CD14-positive monocyte (primary cell): ENCODE measurements at regions not wholly inside any gene's neighbourhood (a gene's known extent, or its start where the extent isn't known, plus 50 kb on each side); places are given as distances from the start of the nearest gene placed in this dataset.

Experiments used
- DNase-seq, 3 donors: peaks; one replicate each; pipeline ENCODE4 v3.0.0-alpha.2; 2011 to 2022
- H2AFZ ChIP-seq: 2 replicates; pipeline ENCODE4 v1.6.0; 2012; ENCODE audit warnings: mild to moderate bottlenecking, low read depth, low read length, inconsistent platforms; ENCODE audit not compliant: insufficient read depth, poor library complexity, severe bottlenecking
- H3K27ac ChIP-seq, 2 donors: 1 replicate in 1 of 2; 2 replicates in 1 of 2; pipeline ENCODE4 v1.5.1; 2012 to 2013; ENCODE audit warnings: low read length in 2 of 2, control low read depth in 1 of 2, inconsistent platforms in 1 of 2, low read depth in 1 of 2, mild to moderate bottlenecking in 1 of 2
- H3K27me3 ChIP-seq, 2 donors: one replicate each; pipeline versions ENCODE4 v1.6.0 to v1.6.1; 2011 to 2013; ENCODE audit warnings: low read length in 2 of 2; ENCODE audit not compliant: control insufficient read depth in 2 of 2, insufficient read depth in 2 of 2
- H3K36me3 ChIP-seq, 2 donors: replicated peaks in 1 of 2; 1 replicate in 1 of 2; 2 replicates in 1 of 2; pipeline versions ENCODE4 v1.5.1 to v1.6.1; 2012 to 2013; ENCODE audit warnings: low read length in 2 of 2, control low read depth in 1 of 2, inconsistent platforms in 1 of 2, mild to moderate bottlenecking in 1 of 2; ENCODE audit not compliant: insufficient read depth in 2 of 2, control insufficient read depth in 1 of 2
- H3K4me1 ChIP-seq, 2 donors: 1 replicate in 1 of 2; 2 replicates in 1 of 2; pipeline versions ENCODE4 v1.5.1 to v1.6.1; 2012 to 2013; ENCODE audit warnings: low read length in 2 of 2, control low read depth in 1 of 2, inconsistent platforms in 1 of 2, mild to moderate bottlenecking in 1 of 2, moderate library complexity in 1 of 2; ENCODE audit not compliant: insufficient read depth in 2 of 2, control insufficient read depth in 1 of 2
- H3K4me2 ChIP-seq: replicated peaks from 2 replicates; pipeline ENCODE3; 2012; ENCODE audit warnings: low read length, moderate library complexity, mild to moderate bottlenecking; ENCODE audit not compliant: poor library complexity, severe bottlenecking; ENCODE audit errors: extremely low read depth
- H3K4me3 ChIP-seq, 3 experiments: fragments of 200-600 bp in 1 of 3; sonication (generic) in 1 of 3; replicated peaks in 1 of 3; 1 replicate in 2 of 3; 2 replicates in 1 of 3; pipeline ENCODE4 v1.5.1; 2011 to 2013; ENCODE audit warnings: low read length in 3 of 3, mild to moderate bottlenecking in 3 of 3, control low read depth in 2 of 3, low read depth in 2 of 3, inconsistent platforms in 1 of 3, moderate library complexity in 1 of 3
- H3K79me2 ChIP-seq: 2 replicates; pipeline ENCODE4 v1.6.0; 2012; ENCODE audit warnings: mild to moderate bottlenecking, control low read depth, inconsistent platforms, low read length, moderate library complexity; ENCODE audit not compliant: insufficient read depth
- H3K9ac ChIP-seq: 2 replicates; pipeline ENCODE4 v1.6.0; 2017; ENCODE audit warnings: low read length, mild to moderate bottlenecking; ENCODE audit not compliant: insufficient read depth, poor library complexity, severe bottlenecking
- H3K9me3 ChIP-seq, 2 donors: replicated peaks in 1 of 2; 1 replicate in 1 of 2; 2 replicates in 1 of 2; pipeline versions ENCODE4 v1.5.1 to v1.6.1; 2012 to 2013; ENCODE audit warnings: low read length in 2 of 2, control low read depth in 1 of 2; ENCODE audit not compliant: control insufficient read depth in 1 of 2, insufficient read depth in 1 of 2
- H4K20me1 ChIP-seq: 2 replicates; pipeline ENCODE4 v1.6.0; 2012; ENCODE audit warnings: mild to moderate bottlenecking, low read length, control low read depth, moderate library complexity; ENCODE audit not compliant: insufficient read depth
- H3K27ac Mint-ChIP-seq, 7 donors: one replicate each; pipeline ENCODE4 v1.8.0; 2020; ENCODE audit warnings: mild to moderate bottlenecking in 7 of 7, mixed read lengths in 7 of 7, moderate library complexity in 6 of 7, inconsistent platforms in 2 of 7
- H3K27me3 Mint-ChIP-seq, 3 donors: one replicate each; pipeline ENCODE4 v1.8.0; 2021 to 2022; ENCODE audit warnings: low read depth in 3 of 3, mild to moderate bottlenecking in 3 of 3, mixed read lengths in 3 of 3, moderate library complexity in 3 of 3, inconsistent platforms in 1 of 3
- H3K36me3 Mint-ChIP-seq, 2 donors: one replicate each; pipeline ENCODE4 v1.8.0; 2020; ENCODE audit warnings: mixed read lengths in 2 of 2, inconsistent platforms in 1 of 2, mild to moderate bottlenecking in 1 of 2
- H3K4me1 Mint-ChIP-seq: one replicate; pipeline ENCODE4 v1.8.0; 2020; ENCODE audit warnings: mild to moderate bottlenecking, mixed read lengths
- H3K4me3 Mint-ChIP-seq, 2 donors: one replicate each; pipeline ENCODE4 v1.8.0; 2020; ENCODE audit warnings: mild to moderate bottlenecking in 2 of 2, mixed read lengths in 2 of 2, moderate library complexity in 1 of 2
- H3K9me3 Mint-ChIP-seq, 7 donors: one replicate each; pipeline ENCODE4 v1.8.0; 2020 to 2022; ENCODE audit warnings: mixed read lengths in 7 of 7, mild to moderate bottlenecking in 6 of 7, moderate library complexity in 6 of 7, inconsistent platforms in 2 of 7
- WGBS: methylation state at CpG from one replicate; pipeline ENCODE4 v1.1.5; 2013; ENCODE audit warnings: missing lambda C conversion rate; ENCODE audit not compliant: insufficient coverage; 5-methylcytosine and 5-hydroxymethylcytosine counted together
- intact Hi-C, 2 donors: fragments of 100-400 bp; cut with micrococcal nuclease; formaldehyde crosslinking; loops; one replicate each; pipeline versions ENCODE4 v1.15.0 to v1.15.1; 2023
- TF ChIP-seq, protein P1 (sequence below): fragments of 200-600 bp; IDR thresholded peaks from one replicate; pipeline ENCODE4 v1.8.0; 2022; ENCODE audit warnings: antibody characterized with exemption, mild to moderate bottlenecking

DNA sequence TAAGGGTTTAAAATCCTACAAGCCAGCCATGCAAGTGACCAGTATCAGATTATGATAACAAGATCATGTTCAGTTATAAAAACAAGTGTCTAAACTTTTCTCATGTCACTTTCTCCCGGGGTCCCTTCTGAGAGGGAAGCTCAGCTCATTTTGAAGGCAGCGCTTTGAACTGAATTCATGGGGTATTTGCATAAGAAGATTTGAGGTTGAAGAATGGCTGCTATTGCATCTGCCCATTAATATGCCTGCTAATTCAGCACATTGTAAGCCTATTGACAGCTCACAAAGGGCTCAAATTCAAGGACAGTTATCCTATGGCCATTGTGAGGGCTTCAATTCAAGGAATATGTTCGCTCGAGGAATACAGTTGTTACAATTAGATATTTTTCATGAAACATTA is 290.2 kb upstream of the IRX3 start:
- Mint-ChIP-seq H3K27me3 (peaks cover 20 to 34% (median 29%) of the 10 kb centered on the region in 3 donors), H3K36me3 (no peaks in the 10 kb centered on the region), H3K4me1 (no peaks in the 10 kb centered on the region), H3K27ac (no peak overlapping the region), H3K4me3 (peak overlapping the region in 1 of 2 donors; percentile 27), H3K9me3 (peaks cover 0 to 6% (median 3%) of the 10 kb centered on the region in 7 donors)
- intact Hi-C loops, result no loop called here
- no peaks in the 10 kb centered on the region for H4K20me1 ChIP-seq
- H3K4me3 ChIP-seq, result no peak overlapping the region
- no peak overlapping the region for H3K27ac ChIP-seq
- no peak overlapping the region for H3K9ac ChIP-seq
- no CpG with 5 or more reads among the region's 4 CpGs for WGBS
- H3K27me3 ChIP-seq, result peaks cover 10 to 11% of the 10 kb centered on the region in 2 donors
- H3K36me3 ChIP-seq, result no peaks in the 10 kb centered on the region
- DNase-seq, result no peak
- H3K79me2 ChIP-seq, result no peaks in the 10 kb centered on the region
- no peaks in the 10 kb centered on the region for H3K4me1 ChIP-seq
- TF ChIP-seq, protein P1, sequence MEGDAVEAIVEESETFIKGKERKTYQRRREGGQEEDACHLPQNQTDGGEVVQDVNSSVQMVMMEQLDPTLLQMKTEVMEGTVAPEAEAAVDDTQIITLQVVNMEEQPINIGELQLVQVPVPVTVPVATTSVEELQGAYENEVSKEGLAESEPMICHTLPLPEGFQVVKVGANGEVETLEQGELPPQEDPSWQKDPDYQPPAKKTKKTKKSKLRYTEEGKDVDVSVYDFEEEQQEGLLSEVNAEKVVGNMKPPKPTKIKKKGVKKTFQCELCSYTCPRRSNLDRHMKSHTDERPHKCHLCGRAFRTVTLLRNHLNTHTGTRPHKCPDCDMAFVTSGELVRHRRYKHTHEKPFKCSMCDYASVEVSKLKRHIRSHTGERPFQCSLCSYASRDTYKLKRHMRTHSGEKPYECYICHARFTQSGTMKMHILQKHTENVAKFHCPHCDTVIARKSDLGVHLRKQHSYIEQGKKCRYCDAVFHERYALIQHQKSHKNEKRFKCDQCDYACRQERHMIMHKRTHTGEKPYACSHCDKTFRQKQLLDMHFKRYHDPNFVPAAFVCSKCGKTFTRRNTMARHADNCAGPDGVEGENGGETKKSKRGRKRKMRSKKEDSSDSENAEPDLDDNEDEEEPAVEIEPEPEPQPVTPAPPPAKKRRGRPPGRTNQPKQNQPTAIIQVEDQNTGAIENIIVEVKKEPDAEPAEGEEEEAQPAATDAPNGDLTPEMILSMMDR, result no peak
- peaks cover 0 to 4% of the 10 kb centered on the region in 2 donors for H3K9me3 ChIP-seq
- H2AFZ ChIP-seq, result no peak overlapping the region
- no peak overlapping the region for H3K4me2 ChIP-seq

DNA sequence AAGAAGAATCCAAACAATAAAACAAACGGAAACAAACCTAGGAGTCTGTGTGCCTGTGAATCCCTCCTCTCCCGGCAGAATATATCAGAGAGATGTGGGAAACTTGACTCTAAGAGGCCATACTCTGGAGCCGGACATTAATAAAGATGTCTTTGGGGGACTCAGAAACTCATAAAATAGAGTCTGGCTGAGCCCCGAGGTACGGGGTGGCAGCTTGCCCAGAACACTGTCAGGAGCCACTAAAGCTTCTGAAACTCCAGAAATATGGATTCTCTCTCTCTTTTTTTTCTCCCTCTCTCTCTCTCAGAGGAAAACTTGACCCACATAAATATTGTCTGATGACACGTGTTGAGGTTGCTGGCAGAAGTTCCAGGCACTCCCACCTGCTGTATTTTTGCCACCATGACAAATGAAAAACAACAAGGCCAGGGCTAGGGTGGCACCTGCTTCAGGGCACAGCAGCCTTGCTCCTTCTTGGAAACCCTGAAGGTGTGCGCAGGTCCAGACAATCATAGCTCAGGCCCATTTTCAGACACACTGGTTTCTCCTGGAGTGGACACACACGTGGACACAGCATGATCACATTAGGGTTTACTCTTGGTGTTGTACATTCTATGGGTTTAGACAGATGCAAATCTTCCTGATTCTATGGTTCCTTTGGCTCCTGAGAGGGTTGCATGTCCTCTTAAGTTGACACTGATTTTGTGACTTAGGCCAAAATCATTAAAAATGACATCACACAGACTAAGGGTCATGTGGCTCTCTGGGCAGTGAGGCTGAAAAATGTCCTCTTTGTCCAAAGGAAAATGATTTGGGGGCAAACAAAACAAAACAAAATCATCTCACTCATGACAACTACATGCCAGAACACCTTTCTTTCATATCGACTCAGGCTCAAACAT is 282.6 kb upstream of the IRX3 start:
- peaks cover 0 to 6% (median 2%) of the 10 kb centered on the region in 7 donors for H3K9me3 Mint-ChIP-seq
- no peaks in the 10 kb centered on the region for H3K36me3 Mint-ChIP-seq
- H3K4me1 Mint-ChIP-seq, result no peaks in the 10 kb centered on the region
- intact Hi-C loops, result no loop called here
- no peaks in the 10 kb centered on the region for H3K27me3 ChIP-seq
- no peaks in the 10 kb centered on the region for H3K4me1 ChIP-seq
- DNase-seq, result no peak
- no peaks in the 10 kb centered on the region for H3K9me3 ChIP-seq
- no peak overlapping the region for H3K27ac ChIP-seq
- H3K36me3 ChIP-seq, result no peaks in the 10 kb centered on the region
- no peak overlapping the region for H3K4me2 ChIP-seq
- TF ChIP-seq, protein P1, result no peak
- peaks cover 0 to 8% (median 6%) of the 10 kb centered on the region in 3 donors for H3K27me3 Mint-ChIP-seq
- H2AFZ ChIP-seq, result no peak overlapping the region
- H4K20me1 ChIP-seq, result no peaks in the 10 kb centered on the region
- no peak overlapping the region for H3K9ac ChIP-seq
- H3K4me3 ChIP-seq, result no peak overlapping the region
- no peaks in the 10 kb centered on the region for H3K79me2 ChIP-seq
- peak overlapping the region in 1 of 7 donors; percentile 43 for H3K27ac Mint-ChIP-seq
- no peak overlapping the region for H3K4me3 Mint-ChIP-seq
- 58% methylated on average over 5 of the region's 9 CpGs for WGBS
